Vagina (tissue), 2 donors: ENCODE measurements at regions not wholly inside any gene's neighbourhood (a gene's known extent, or its start where the extent isn't known, plus 50 kb on each side); places are given as distances from the start of the nearest gene placed in this dataset.

Source experiments
- CTCF ChIP-seq, 3 experiments: fragments of 450-650 bp in 2 of 3; fragments of 200-600 bp in 1 of 3; sonication (generic) in 1 of 3; IDR thresholded peaks; one replicate each; pipeline ENCODE4 v1.5.1; 2017 to 2019; ENCODE audit warnings: antibody characterized with exemption in 3 of 3, mild to moderate bottlenecking in 2 of 3, moderate library complexity in 2 of 3
- POLR2A ChIP-seq, 2 donors: fragments of 450-650 bp; IDR thresholded peaks; one replicate each; pipeline ENCODE4 v1.6.1; 2017; ENCODE audit warnings: antibody characterized with exemption in 2 of 2, mild to moderate bottlenecking in 2 of 2, moderate library complexity in 2 of 2
- POLR2AphosphoS5 ChIP-seq, 2 donors: sonication (generic); formaldehyde crosslinking; IDR thresholded peaks; one replicate each; pipeline ENCODE4 v1.9.0; 2017; ENCODE audit warnings: antibody characterized with exemption in 2 of 2, mild to moderate bottlenecking in 2 of 2, low read depth in 1 of 2; ENCODE audit not compliant: insufficient read depth in 1 of 2

GRCh38 chr17:54745862-54746261, 154.8 kb upstream of the TOM1L1 start:
- TF ChIP-seq CTCF (IDR thresholded peaks at IDR 0.05) (no peak), POLR2AphosphoS5 (IDR thresholded peaks at IDR 0.05; ENCODE audit: insufficient read depth in 1 of 2, low read depth in 1 of 2) (no peak), POLR2A (IDR thresholded peaks at IDR 0.05) (no peak)
